ENCODE measurements at regions not wholly inside any gene's neighbourhood (a gene's known extent, or its start where the extent isn't known, plus 50 kb on each side); places are given as distances from the start of the nearest gene placed in this dataset.
A peak's percentile ranks its signal among the peaks of the same experiment; 100 is the strongest.

GRCh38 chr1:58919226-58919958 lies 135.5 kb upstream of the JUN start:
- Histone ChIP-seq H3K4me3 (no peak overlapping the region), H3K27me3 (no peaks in the 10 kb centered on the region), H3K9me3 (no peaks in the 10 kb centered on the region), H3K27ac (no peak overlapping the region), H3K4me1 (no peaks in the 10 kb centered on the region), H3K36me3 (no peaks in the 10 kb centered on the region)
- no peak for ATAC-seq
- no peak for DNase-seq
- intact Hi-C loops (cut with DNase I): no loop called here
- TF ChIP-seq CTCF (IDR thresholded peaks at IDR 0.05): no peak
- TF ChIP-seq POLR2A (IDR thresholded peaks at IDR 0.05): no peak
- 94% methylated on average over 7 of the region's 9 CpGs for WGBS (ENCODE audit: insufficient coverage, low coverage, low lambda C conversion rate, missing lambda C conversion rate)

GRCh38 chr1:58919959-58920321 lies 136.1 kb upstream of the JUN start:
- Histone ChIP-seq H3K27ac (no peak overlapping the region), H3K36me3 (no peaks in the 10 kb centered on the region), H3K4me3 (no peak overlapping the region), H3K27me3 (no peaks in the 10 kb centered on the region), H3K4me1 (no peaks in the 10 kb centered on the region), H3K9me3 (no peaks in the 10 kb centered on the region)
- intact Hi-C loops (cut with DNase I): no loop called here
- DNase-seq (no peak), ATAC-seq (peak in 2 of 4 donors; percentile 26 to 49)
- 81% methylated on average over 4 of the region's 4 CpGs for WGBS (ENCODE audit: insufficient coverage, low coverage, low lambda C conversion rate, missing lambda C conversion rate)
- TF ChIP-seq CTCF (IDR thresholded peaks at IDR 0.05): no peak
- TF ChIP-seq POLR2A (IDR thresholded peaks at IDR 0.05): no peak

- intact Hi-C loops (cut with DNase I): no loop called here
- Histone ChIP-seq H3K27me3 (no peaks in the 10 kb centered on the region), H3K36me3 (no peaks in the 10 kb centered on the region), H3K4me1 (no peaks in the 10 kb centered on the region), H3K27ac (no peak overlapping the region), H3K4me3 (no peak overlapping the region), H3K9me3 (no peaks in the 10 kb centered on the region)
- DNase-seq: no peak
- no peak for ATAC-seq
- TF ChIP-seq CTCF (IDR thresholded peaks at IDR 0.05): no peak
- no peak for TF ChIP-seq POLR2A (IDR thresholded peaks at IDR 0.05)
- 70% methylated on average over 3 of the region's 3 CpGs for WGBS (ENCODE audit: insufficient coverage, low coverage, low lambda C conversion rate, missing lambda C conversion rate)
Measured at GRCh38 chr1:58921342-58921741, 137.5 kb upstream of the JUN start.

GRCh38 chr1:58921751-58922150 lies 137.9 kb upstream of the JUN start:
- no peaks in the 10 kb centered on the region for H3K9me3 ChIP-seq
- no peaks in the 10 kb centered on the region for H3K4me1 ChIP-seq
- DNase-seq: no peak
- TF ChIP-seq CTCF (IDR thresholded peaks at IDR 0.05): no peak
- no peak for TF ChIP-seq POLR2A (IDR thresholded peaks at IDR 0.05)
- no peak overlapping the region for H3K4me3 ChIP-seq
- no peak overlapping the region for H3K27ac ChIP-seq
- no peaks in the 10 kb centered on the region for H3K27me3 ChIP-seq
- no peaks in the 10 kb centered on the region for H3K36me3 ChIP-seq
- no peak for ATAC-seq
- intact Hi-C loops (cut with DNase I): no loop called here
- 83% methylated on average over 2 of the region's 2 CpGs for WGBS (ENCODE audit: insufficient coverage, low coverage, low lambda C conversion rate, missing lambda C conversion rate)
